H1 (cell line): ENCODE measurements at regions not wholly inside any gene's neighbourhood (a gene's known extent, or its start where the extent isn't known, plus 50 kb on each side); places are given as distances from the start of the nearest gene placed in this dataset.

Experiments
- CTCF ChIA-PET: fragments of 300-600 bp; sonication (Branson Sonifier 250); formaldehyde crosslinking; loops from one replicate; lab custom pipeline; 2021; ENCODE audit not compliant: partially characterized antibody; lab: Charles Lee
- POLR2A ChIA-PET: fragments of 300-600 bp; sonication (Branson Sonifier 250); formaldehyde crosslinking; loops from one replicate; lab custom pipeline; 2021; ENCODE audit warnings: inconsistent platforms; ENCODE audit not compliant: partially characterized antibody; lab: Charles Lee
- DNase-seq, 2 experiments: peaks; one replicate each; pipeline versions ENCODE4 v3.0.0 to v3.0.0-alpha.2; 2010 to 2022; ENCODE audit warnings: low spot score in 2 of 2, low read depth in 1 of 2, mixed read lengths in 1 of 2
- FAIRE-seq: peaks from 2 replicates; lab custom pipeline; 2011; peaks lifted over from hg19 to GRCh38; lab: Jason Lieb, UNC
- H2AFZ ChIP-seq: 2 replicates; pipeline ENCODE4 v1.8.1; 2012; ENCODE audit warnings: low read length, inconsistent platforms
- H2AK5ac ChIP-seq: 2 replicates; pipeline ENCODE4 v1.6.1; 2013; ENCODE audit warnings: low read depth, low read length
- H2BK120ac ChIP-seq: replicated peaks from 2 replicates; pipeline ENCODE3; 2013; ENCODE audit warnings: low read depth, low read length, inconsistent platforms
- H2BK12ac ChIP-seq: 2 replicates; pipeline ENCODE4 v1.6.1; 2013; ENCODE audit warnings: low read depth, low read length
- H2BK15ac ChIP-seq: 2 replicates; pipeline ENCODE4 v1.6.1; 2013; ENCODE audit warnings: low read length
- H2BK20ac ChIP-seq: 2 replicates; pipeline ENCODE4 v1.6.1; 2013; ENCODE audit warnings: low read length
- H2BK5ac ChIP-seq: 2 replicates; pipeline ENCODE4 v1.6.1; 2013; ENCODE audit warnings: low read depth, low read length
- H3K14ac ChIP-seq: 2 replicates; pipeline ENCODE4 v1.6.1; 2013; ENCODE audit warnings: inconsistent platforms; ENCODE audit not compliant: insufficient read length
- H3K18ac ChIP-seq: 2 replicates; pipeline ENCODE4 v1.6.1; 2013; ENCODE audit warnings: low read length; ENCODE audit errors: extremely low read depth
- H3K23ac ChIP-seq: 2 replicates; pipeline ENCODE4 v1.6.1; 2013; ENCODE audit warnings: inconsistent platforms; ENCODE audit not compliant: insufficient read length
- H3K23me2 ChIP-seq: 2 replicates; pipeline ENCODE4 v1.6.1; 2013; ENCODE audit warnings: low read depth, low read length
- H3K27ac ChIP-seq: 2 replicates; pipeline ENCODE4 v1.6.1; 2011; ENCODE audit warnings: low read depth, low read length, inconsistent platforms
- H3K27me3 ChIP-seq, 4 experiments: replicated peaks in 1 of 4; 1 replicate in 1 of 4; 2 replicates in 3 of 4; pipeline versions ENCODE4 v1.6.1 to v1.8.1; 2011 to 2013; ENCODE audit warnings: low read length in 3 of 4, mild to moderate bottlenecking in 3 of 4, inconsistent platforms in 2 of 4, mixed read lengths in 2 of 4, moderate library complexity in 1 of 4; ENCODE audit not compliant: control insufficient read depth in 3 of 4, insufficient read depth in 3 of 4; ENCODE audit errors: extremely low read depth in 1 of 4
- H3K36me3 ChIP-seq, 4 experiments: 2 replicates each; pipeline versions ENCODE4 v1.6.1 to v1.8.1; 2011 to 2013; ENCODE audit warnings: mild to moderate bottlenecking in 4 of 4, low read length in 3 of 4, moderate library complexity in 2 of 4, control low read depth in 1 of 4, inconsistent platforms in 1 of 4; ENCODE audit not compliant: insufficient read depth in 4 of 4, control insufficient read depth in 2 of 4
- H3K4ac ChIP-seq: replicated peaks from 2 replicates; pipeline ENCODE3; 2013; ENCODE audit warnings: low read length, low read depth, mixed read lengths, inconsistent platforms; ENCODE audit not compliant: insufficient read length
- H3K4me1 ChIP-seq, 4 experiments: replicated peaks in 1 of 4; 1 replicate in 1 of 4; 2 replicates in 3 of 4; pipeline versions ENCODE4 v1.6.1 to v1.8.1; 2011 to 2013; ENCODE audit warnings: low read length in 3 of 4, inconsistent platforms in 2 of 4, mixed read lengths in 1 of 4; ENCODE audit not compliant: insufficient read depth in 4 of 4, control insufficient read depth in 3 of 4
- H3K4me2 ChIP-seq, 2 experiments: 2 replicates each; pipeline versions ENCODE4 v1.6.1 to v1.8.1; 2011 to 2013; ENCODE audit warnings: low read depth in 2 of 2, low read length in 2 of 2, control low read depth in 1 of 2, inconsistent platforms in 1 of 2, mild to moderate bottlenecking in 1 of 2; ENCODE audit not compliant: insufficient read depth in 1 of 2
- H3K4me3 ChIP-seq, 4 experiments: fragments of 200-600, 300-600 bp in 1 of 4; sonication (generic), shearing (Covaris generic), sonication (Bioruptor Twin) in 1 of 4; 2 replicates each; pipeline versions ENCODE4 v1.5.1 to v1.8.1; 2011 to 2016; ENCODE audit warnings: low read length in 4 of 4, low read depth in 3 of 4, control low read depth in 2 of 4, inconsistent platforms in 2 of 4, mild to moderate bottlenecking in 2 of 4, mixed read lengths in 1 of 4, moderate library complexity in 1 of 4; ENCODE audit not compliant: insufficient read depth in 2 of 4; ENCODE audit errors: extremely low read depth in 1 of 4
- H3K56ac ChIP-seq: replicated peaks from 2 replicates; pipeline ENCODE3; 2013; ENCODE audit warnings: low read depth, mild to moderate bottlenecking, mixed read lengths, low read length, inconsistent platforms; ENCODE audit not compliant: insufficient read length
- H3K79me1 ChIP-seq: 2 replicates; pipeline ENCODE4 v1.6.1; 2013; ENCODE audit warnings: low read depth, low read length, control low read depth
- H3K79me2 ChIP-seq, 2 experiments: 2 replicates each; pipeline versions ENCODE4 v1.6.1 to v1.8.1; 2012 to 2013; ENCODE audit warnings: low read length in 2 of 2, mild to moderate bottlenecking in 2 of 2, inconsistent platforms in 1 of 2; ENCODE audit not compliant: insufficient read depth in 2 of 2, control insufficient read depth in 1 of 2
- H3K9ac ChIP-seq, 4 experiments: replicated peaks in 1 of 4; 1 replicate in 1 of 4; 2 replicates in 3 of 4; pipeline versions ENCODE4 v1.6.1 to v1.8.1; 2011 to 2013; ENCODE audit warnings: low read depth in 3 of 4, low read length in 3 of 4, control low read depth in 2 of 4, mild to moderate bottlenecking in 2 of 4, moderate library complexity in 2 of 4, inconsistent platforms in 1 of 4; ENCODE audit errors: extremely low read depth in 1 of 4
- H3K9me3 ChIP-seq, 2 experiments: 2 replicates each; pipeline versions ENCODE4 v1.6.1 to v1.8.1; 2012 to 2013; ENCODE audit warnings: mild to moderate bottlenecking in 2 of 2, moderate library complexity in 2 of 2, control low read depth in 1 of 2, inconsistent platforms in 1 of 2, low read depth in 1 of 2, low read length in 1 of 2, mixed read lengths in 1 of 2; ENCODE audit not compliant: insufficient read depth in 2 of 2
- H4K20me1 ChIP-seq, 2 experiments: replicated peaks in 1 of 2; 2 replicates each; pipeline versions ENCODE3 to v1.8.1; 2011 to 2013; ENCODE audit warnings: inconsistent platforms in 2 of 2, low read length in 2 of 2, mild to moderate bottlenecking in 1 of 2; ENCODE audit not compliant: insufficient read depth in 2 of 2, control insufficient read depth in 1 of 2
- H4K5ac ChIP-seq: 2 replicates; pipeline ENCODE4 v1.6.1; 2013; ENCODE audit warnings: low read length, low read depth, mixed read lengths, inconsistent platforms; ENCODE audit not compliant: insufficient read length
- H4K8ac ChIP-seq: 2 replicates; pipeline ENCODE4 v1.8.0; 2013; ENCODE audit warnings: mild to moderate bottlenecking, moderate library complexity, low read length, inconsistent platforms; ENCODE audit not compliant: insufficient read depth; ENCODE audit errors: extremely low read depth
- H4K91ac ChIP-seq: replicated peaks from 2 replicates; pipeline ENCODE3; 2013; ENCODE audit warnings: low read length, mixed read lengths, inconsistent platforms; ENCODE audit not compliant: insufficient read length
- RAD21 ChIP-seq, 2 experiments: IDR thresholded peaks in 1 of 2; conservative IDR thresholded peaks in 1 of 2; 2 replicates each; pipeline ENCODE4 v1.6.1; 2011; ENCODE audit warnings: low read depth in 2 of 2, low read length in 2 of 2, improper control_type of control experiment in 1 of 2, inconsistent platforms in 1 of 2, mild to moderate bottlenecking in 1 of 2, moderate library complexity in 1 of 2
- RBBP5 ChIP-seq: IDR thresholded peaks from 2 replicates; pipeline ENCODE4 v1.7.1; 2012; ENCODE audit warnings: low read depth, mild to moderate bottlenecking, inconsistent platforms, low read length, moderate library complexity, borderline replicate concordance
- WGBS, 2 experiments: shearing (Covaris generic) in 1 of 2; methylation state at CpG; one replicate each; pipeline versions ENCODE4 v1.1.6 to v1.1.7; 2013 to 2015; ENCODE audit warnings: low lambda C conversion rate in 2 of 2, mixed read lengths in 2 of 2, inconsistent platforms in 1 of 2, low coverage in 1 of 2, missing lambda C conversion rate in 1 of 2; ENCODE audit not compliant: insufficient replicate concordance in 2 of 2, insufficient coverage in 1 of 2, insufficient read length in 1 of 2; ENCODE audit errors: extremely low coverage in 1 of 2, missing lambda C conversion rate in 1 of 2; 5-methylcytosine and 5-hydroxymethylcytosine counted together
- TF ChIP-seq, protein P1 (sequence below), 3 experiments: IDR thresholded peaks; 1 replicate in 2 of 3; 2 replicates in 1 of 3; pipeline versions ENCODE4 v1.5.1 to v1.6.1; 2011; ENCODE audit warnings: low read length in 3 of 3, mild to moderate bottlenecking in 3 of 3, inconsistent platforms in 2 of 3, low read depth in 1 of 3, moderate library complexity in 1 of 3; ENCODE audit not compliant: insufficient read depth in 1 of 3; ENCODE audit errors: control extremely low read depth in 1 of 3

DNA sequence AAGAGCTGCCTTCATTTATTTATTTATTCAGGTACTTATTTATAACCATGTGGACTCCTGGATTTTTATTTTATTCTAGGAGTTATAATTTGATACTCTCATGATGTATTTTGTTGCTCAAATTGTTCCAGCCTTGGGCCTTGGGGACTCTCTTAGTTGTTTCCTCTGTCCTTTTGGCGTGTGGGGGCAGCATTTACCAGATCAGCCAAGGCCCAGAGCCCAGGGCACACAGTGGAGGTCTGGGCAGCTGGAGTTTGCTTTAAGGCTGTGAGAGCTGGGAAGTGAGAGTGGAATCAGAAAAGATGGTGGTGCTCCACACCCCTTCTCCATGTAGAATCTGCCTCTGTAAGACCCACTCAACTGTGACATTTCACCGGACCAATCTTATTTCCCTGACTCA lies 398.9 kb downstream of the RPS24 start:
- no peak overlapping the region for H4K8ac ChIP-seq
- no peaks in the 10 kb centered on the region for H4K20me1 ChIP-seq
- DNase-seq, result no peak
- no peaks in the 10 kb centered on the region for H3K79me1 ChIP-seq
- H2BK20ac ChIP-seq, result no peak overlapping the region
- H3K9me3 ChIP-seq, result no peaks in the 10 kb centered on the region
- no peak overlapping the region for H3K4me2 ChIP-seq
- no peak overlapping the region for H3K4me3 ChIP-seq
- H3K4me1 ChIP-seq, result no peaks in the 10 kb centered on the region; a peak in 1 of 7 replicates
- H4K91ac ChIP-seq, result no peak overlapping the region
- no peak overlapping the region for H2AK5ac ChIP-seq
- POLR2A ChIA-PET, result no interaction called here
- no peak overlapping the region for H3K23ac ChIP-seq
- H3K18ac ChIP-seq, result 0 out of 2 replicates have a peak overlapping the region, but pooled peaks have one; percentile 13
- H3K27me3 ChIP-seq, result no peaks in the 10 kb centered on the region
- H3K4ac ChIP-seq, result no peak overlapping the region
- CTCF ChIA-PET, result interaction anchor here (1.0 to 2.2 kb wide), 10 partner anchors 8 to 328 kb away, joined by 3 to 7 read pairs (median 4); no protein-coding TSS in a partner anchor
- FAIRE-seq, result no peak
- TF ChIP-seq, protein P1, sequence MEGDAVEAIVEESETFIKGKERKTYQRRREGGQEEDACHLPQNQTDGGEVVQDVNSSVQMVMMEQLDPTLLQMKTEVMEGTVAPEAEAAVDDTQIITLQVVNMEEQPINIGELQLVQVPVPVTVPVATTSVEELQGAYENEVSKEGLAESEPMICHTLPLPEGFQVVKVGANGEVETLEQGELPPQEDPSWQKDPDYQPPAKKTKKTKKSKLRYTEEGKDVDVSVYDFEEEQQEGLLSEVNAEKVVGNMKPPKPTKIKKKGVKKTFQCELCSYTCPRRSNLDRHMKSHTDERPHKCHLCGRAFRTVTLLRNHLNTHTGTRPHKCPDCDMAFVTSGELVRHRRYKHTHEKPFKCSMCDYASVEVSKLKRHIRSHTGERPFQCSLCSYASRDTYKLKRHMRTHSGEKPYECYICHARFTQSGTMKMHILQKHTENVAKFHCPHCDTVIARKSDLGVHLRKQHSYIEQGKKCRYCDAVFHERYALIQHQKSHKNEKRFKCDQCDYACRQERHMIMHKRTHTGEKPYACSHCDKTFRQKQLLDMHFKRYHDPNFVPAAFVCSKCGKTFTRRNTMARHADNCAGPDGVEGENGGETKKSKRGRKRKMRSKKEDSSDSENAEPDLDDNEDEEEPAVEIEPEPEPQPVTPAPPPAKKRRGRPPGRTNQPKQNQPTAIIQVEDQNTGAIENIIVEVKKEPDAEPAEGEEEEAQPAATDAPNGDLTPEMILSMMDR (IDR thresholded peaks at IDR 0.05; ENCODE audit: control extremely low read depth in 1 of 3, insufficient read depth in 1 of 3, low read depth in 1 of 3, low read length in 3 of 3), result peak in 1 of 3 experiments; percentile 9; a peak in 2 of 4 replicates
- TF ChIP-seq RAD21 (IDR thresholded peaks at IDR 0.05 in 1 of 2, conservative IDR thresholded peaks at IDR 0.05 in 1 of 2; ENCODE audit: low read depth in 2 of 2, low read length in 2 of 2), result peak; percentile 52 to 57
- no peak for TF ChIP-seq RBBP5
- no peaks in the 10 kb centered on the region for H3K36me3 ChIP-seq
- no peaks in the 10 kb centered on the region for H3K23me2 ChIP-seq
- no peak overlapping the region for H2BK12ac ChIP-seq
- WGBS, 2 experiments, result 73% methylated on average over 2 of the region's 2 CpGs; no CpG with 5 or more reads in 1 of the 2 experiments
- H3K56ac ChIP-seq, result no peak overlapping the region
- no peak overlapping the region for H2BK120ac ChIP-seq
- H4K5ac ChIP-seq, result no peak overlapping the region
- H3K14ac ChIP-seq, result no peak overlapping the region
- H2BK15ac ChIP-seq, result no peak overlapping the region; the same call in 1 of the 2 replicates
- no peak overlapping the region for H2AFZ ChIP-seq
- no peak overlapping the region for H3K27ac ChIP-seq
- no peak overlapping the region for H2BK5ac ChIP-seq
- H3K9ac ChIP-seq, result no peak overlapping the region
- no peaks in the 10 kb centered on the region for H3K79me2 ChIP-seq
